ENCODE measurements at regions not wholly inside any gene's neighbourhood (a gene's known extent, or its start where the extent isn't known, plus 50 kb on each side); places are given as distances from the start of the nearest gene placed in this dataset.
"Not testable (repeated sequence)": the region's sequence is repeated elsewhere in the genome, so short reads cannot be mapped to it uniquely, and the experiment has no call there.

DNA sequence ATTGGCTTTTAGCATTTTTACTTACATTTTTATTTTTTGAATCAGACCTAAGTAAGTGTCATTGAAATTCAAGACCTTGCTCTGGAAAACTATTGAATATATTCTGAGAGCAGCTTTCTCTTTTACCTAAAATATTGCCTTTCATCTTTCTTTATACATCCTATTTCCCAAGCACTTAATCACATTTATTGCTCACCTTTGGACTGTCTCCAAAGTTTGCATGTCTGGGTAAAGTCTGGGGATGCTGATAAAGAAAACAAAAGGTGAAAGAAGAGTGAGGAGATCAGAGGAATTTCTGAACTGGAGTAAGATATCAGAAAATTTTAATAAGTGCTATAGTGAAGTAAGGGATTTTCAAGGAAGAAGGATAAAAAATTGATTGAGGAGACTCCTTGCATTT is 308.5 kb upstream of the AADAT start:
- DNase-seq = no peak

DNA sequence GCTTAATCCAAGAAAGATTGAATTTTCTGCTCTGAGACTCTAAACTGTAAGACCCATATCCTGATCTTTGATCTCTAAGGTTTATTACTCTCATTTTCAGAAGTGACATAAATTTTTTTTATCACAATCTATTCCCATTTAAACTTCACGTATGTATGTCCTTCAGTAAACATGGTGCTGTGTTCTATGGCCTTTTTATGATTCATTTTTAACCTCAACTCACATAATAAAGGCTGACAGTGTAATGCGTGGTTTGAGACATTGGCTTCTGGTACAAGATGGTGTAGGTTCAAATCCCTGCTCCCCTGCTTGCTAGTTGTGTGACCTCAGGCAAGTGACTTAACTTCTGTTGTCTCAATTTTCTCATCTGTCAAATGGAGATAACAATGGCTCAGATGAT is 306.0 kb upstream of the AADAT start:
- DNase-seq = no peak

DNA sequence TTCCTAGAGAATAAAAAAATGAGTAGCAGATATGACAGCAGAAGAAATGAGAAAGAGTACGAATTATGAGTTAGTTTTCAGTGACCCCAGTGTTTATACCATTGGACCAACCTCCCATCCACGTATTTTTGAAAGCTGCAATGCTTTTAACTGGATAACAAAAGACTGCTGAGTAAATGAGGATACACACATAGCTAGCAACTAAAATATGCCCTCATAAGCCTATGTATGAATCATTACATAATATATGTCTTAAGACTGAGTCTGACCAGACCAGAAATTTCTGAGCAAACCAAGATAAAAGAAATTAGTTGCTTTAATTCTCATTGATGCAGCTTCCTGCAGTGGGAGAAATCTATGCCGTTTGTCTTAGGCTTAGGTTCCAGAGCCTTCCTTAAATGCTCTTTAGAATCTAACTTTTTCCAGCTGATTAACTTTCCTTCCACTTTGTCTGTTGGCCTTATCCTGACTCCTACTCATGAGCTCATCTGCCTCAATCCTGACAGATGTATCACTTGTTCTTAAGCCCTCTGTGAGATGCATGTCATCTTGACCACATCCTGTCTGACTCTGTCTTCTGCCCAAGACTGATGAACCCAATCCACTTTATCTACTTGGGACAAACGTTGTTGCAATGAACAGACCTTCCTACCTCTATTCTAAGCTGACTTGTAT is 301.4 kb upstream of the AADAT start:
- DNase-seq = peak; percentile 89

DNA sequence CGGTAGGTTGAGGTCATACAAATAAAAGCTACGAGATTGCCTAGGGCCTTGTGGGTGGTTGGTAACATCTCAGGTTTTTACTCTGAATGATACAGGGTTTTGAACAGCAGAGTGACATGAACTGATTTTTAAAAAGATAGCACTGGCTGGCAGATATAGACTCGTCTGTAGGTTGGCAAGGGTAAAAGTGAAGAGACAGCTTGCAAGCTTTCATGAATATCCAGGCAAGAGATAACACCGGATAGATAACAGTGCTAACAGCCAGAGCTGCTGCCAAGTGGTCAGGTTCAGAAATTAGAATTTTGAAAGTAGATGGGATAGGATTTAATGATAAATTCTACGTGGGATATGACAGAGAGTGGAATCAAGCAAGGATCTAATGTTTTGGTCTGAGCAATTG is 299.7 kb upstream of the AADAT start:
- no peak for DNase-seq

DNA sequence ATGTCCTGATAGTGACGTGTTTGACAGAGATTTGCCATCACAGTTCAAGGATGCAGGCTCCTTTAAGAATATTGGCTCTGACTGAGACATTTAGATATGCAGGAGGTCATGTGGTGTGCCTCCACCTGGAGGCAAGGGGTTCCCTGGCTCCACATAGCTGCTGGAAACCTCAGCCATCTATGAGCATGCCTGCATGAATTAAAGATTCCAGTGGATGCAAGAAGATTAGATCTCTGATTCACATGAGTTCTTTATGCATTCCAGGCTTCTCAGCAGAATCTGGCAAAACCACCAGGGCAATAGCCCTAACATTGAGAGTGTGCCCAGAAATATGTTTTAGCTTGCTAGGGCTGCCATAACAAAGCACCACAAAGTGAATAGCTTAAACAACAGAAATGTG is 298.5 kb upstream of the AADAT start:
- DNase-seq = peak; percentile 81

DNA sequence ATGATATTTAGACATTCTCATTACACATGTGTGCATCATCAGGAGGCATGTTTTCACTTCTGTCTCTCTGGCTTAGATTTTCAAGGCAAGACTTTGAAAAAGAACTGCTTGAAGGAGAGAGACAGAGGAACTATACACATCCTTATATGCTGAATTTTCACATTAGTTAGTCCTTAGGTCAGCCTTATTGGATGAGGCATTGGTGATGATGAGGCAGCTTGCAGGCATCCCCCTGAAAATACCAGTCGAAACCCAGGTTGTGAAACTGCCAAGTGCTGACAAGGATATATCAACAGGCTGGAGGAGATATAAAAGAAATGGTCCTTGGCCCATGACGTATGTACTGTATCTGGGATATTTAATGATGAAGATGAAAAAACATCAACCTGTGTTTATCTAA is 297.2 kb upstream of the AADAT start:
- DNase-seq = peak; percentile 86

DNA sequence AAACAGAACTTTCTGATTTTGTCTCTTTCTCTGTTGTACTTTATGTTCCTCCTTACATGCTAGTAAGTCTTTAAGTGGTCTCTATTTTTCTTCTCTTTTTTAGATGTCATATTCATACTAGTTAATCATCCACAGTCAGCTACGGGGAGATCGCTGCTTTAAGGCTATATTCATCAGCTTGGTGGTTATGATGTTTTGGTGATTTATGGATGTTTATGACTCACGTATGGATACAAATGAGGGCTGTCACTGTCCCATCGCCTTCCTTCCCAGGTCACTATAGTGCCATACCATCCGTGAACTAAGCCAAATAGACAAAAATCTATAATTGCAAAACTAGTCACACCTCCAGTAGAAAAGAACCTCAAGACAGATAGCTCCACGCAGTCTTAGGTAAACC is 296.8 kb upstream of the AADAT start:
- peak; percentile 53 for DNase-seq

DNA sequence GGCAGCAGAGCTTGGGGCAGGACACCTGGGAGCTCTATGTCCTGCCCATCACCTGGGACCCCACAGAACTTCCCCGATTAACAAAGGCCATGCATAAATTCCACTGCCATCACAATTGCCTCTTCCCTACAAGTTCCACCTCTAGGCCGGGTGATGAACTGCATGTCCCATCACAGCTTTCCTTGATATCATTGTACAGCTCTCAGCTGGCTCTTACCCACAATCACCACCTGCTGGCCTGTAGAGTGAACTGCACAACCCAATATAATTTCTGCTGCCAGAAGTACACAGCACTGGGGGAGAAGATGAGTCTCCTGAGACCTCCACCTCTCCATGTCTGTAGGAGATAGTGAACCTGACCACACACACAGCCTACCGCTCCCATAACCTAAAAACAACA is 285.0 kb upstream of the AADAT start:
- no peak for DNase-seq

DNA sequence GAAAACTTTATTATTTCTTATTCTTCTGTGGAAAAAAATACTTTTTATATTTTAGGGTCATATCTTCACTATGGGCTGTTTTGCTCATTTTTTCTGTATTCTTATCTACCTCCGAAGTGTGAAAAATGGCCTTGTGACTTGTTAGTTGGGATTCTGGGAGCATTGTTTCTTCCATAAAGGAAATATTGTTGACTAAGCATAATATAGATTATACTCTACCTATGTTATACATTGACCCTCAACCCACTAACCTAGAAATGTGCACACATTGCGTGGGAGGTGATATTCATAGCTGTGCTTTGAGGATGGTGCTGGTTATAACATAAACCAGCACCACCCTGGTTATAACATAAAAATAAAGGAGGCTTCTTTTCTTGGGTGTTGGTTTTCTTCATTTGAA is 259.2 kb upstream of the AADAT start:
- no peak for DNase-seq

DNA sequence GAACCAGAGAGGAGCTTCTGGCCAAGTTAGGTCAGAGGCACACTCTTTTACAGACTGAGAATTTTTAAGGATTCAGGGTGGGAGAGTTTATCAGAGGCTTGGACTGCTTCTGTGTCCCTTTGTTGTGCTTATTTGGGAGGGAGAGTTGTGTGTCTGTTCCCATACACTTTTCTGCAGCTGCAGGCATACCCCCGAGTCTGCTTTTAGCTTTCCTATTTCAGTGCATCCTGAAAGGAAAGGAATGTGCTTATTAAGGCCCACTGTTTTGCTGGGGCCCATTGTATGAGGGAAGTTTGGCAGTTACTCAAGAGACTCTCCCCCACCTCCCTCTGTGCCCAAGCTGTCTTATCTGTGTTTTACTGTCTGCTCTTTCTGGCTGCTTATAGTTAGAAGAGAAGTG is 257.4 kb upstream of the AADAT start:
- not testable (repeated sequence) for DNase-seq

DNA sequence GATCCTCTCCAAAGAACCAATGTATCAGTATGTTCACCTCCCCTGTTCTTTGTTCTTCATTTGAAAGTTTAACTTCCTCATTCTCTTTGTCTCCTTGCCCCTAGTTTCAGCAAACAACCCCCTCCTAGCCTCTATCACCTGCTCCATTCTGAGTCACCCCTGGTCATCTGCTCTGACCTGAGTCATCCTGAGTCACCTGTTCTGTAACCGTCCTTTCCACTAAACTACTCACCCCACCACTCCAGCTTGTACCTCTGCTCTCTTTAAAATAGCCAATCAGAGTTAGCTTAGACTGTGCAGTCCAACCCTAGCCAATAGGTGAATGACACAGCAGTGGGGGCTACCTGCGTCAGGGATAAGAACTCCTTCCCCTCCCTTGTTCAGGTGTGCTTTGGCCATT is 249.8 kb upstream of the AADAT start:
- DNase-seq = no peak

DNA sequence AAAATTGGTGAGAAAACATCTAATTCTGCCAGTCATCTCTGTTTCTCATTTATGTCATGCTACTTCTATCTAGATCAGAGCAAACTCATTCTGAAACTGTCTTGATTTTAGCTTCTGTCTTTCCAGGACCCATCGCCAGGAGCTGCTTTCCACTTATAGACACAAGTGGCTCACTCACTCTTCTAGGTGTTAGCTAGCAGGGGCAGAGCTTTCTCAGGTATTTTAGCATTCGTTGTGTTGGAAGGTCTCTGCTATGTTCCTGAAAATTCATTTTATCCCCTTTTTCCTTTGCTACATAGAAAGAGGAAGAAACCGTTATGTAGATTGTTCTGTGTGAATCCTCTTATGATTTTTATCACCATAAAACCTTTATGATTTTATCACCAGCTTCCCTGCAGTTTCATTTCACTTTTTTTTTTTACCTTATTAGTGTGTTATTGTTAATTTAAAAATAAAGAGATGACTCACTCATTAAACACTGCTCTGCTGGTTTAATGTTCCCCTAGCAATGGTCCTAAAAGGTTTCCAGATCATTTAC is 246.6 kb upstream of the AADAT start:
- DNase-seq = no peak

DNA sequence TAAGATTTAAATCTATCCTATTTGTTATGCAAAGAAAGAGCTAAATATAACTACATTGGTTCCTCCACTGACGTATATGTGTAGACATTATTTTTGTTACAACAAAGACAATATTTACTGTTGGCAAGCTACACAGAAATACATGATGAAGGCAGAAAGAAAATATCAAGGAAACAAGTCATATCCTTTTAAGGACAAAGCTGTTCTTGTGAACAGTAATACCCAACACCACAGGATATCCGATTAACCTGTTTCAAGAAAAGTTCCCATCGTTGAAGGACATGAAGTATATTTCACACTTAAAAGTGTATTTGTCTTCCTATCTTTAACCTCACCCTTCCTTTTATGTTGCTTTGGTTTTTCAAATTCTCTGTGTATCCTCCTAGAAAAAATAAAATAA is 235.8 kb upstream of the AADAT start:
- DNase-seq = no peak

DNA sequence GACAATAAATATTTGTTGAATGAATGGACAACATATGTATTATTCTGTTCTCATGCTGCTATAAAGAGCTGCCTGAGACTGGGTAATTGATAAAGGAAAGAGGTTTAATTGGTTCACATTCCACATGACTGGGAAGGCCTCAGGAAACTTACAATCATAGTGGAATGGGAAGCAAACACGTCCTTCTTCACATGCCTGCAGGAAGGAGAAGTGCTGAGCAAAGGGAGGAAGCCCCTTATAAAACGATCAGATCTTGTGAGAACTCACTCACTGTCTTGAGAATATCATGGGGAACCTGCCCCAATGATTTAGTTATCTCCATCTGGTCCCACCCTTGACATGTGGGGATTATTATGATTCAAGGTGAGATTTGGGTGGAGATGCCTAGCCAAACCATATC is 233.9 kb upstream of the AADAT start:
- no peak for DNase-seq

DNA sequence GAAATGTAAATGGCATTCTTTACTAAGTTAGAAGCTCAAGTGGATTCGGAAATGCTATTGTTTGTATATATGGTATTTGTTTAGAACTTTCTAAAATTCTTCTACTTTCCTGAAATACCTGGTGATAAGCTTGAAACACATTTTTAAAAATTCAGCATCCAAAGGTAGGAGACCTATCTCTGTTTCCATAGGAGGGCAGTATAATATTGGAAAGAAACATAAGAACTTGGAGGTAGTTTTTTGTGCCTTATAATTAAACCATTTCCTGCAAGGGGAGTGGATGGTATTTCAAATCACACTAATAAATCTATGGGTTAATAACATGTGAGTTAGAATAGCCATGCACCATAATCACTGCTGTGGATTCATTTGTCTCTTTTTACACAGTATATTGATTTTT is 217.4 kb upstream of the AADAT start:
- no peak for DNase-seq

DNA sequence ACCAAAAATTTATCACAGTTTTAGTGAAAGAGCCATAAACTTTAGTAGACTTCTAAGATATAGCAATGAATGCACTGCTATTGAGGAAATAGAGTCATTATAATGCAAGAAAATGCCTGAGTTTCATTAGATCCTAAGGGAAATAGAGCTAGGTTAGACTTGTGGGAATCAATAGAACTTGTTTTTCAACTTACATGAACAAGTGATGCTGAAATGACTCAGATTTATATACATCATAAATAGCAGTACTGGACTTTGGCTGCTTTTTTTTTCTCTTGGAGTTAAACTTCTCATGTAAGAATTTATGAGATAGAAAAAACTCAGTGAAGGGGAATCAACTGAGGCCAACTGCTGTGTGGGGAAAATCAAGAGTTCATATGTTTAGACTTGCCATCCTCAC is 216.5 kb upstream of the AADAT start:
- no peak for DNase-seq

DNA sequence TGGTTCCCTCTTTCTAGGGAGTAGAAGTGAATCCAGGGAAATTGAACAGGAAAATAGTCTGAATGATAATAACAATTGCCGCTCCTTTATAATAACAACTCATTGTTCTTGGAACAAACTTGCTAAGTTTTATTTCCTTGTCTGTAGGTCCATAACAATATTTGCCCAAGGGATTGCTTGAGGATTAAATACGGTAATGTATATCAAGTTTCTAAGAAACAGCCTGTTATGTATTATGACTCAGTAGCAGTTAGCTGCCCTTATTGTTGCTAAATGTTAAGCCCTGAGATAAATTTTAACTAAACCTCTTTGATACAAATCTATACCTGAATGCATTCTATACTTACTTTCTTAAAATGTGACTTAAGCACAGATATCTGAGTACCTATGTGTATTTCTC is 215.9 kb upstream of the AADAT start:
- DNase-seq = no peak

DNA sequence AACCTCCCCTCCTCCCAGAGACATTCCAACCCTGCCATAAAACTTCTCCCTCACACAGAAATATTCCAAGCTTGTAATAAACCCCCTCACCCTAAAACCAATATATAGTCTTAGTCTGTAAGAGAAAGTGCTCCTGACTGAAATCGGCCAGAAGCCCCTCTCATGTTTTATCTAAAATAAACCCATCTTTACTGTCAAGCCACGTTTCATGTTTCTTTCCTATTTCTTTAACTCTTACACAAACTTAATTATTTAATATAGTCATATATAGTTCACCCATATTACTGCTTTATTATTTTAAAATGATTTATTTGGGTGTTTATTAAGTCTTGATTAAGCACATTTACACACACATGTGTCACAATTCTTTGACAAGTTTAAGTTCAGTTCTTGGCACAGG is 191.3 kb upstream of the AADAT start:
- DNase-seq = no peak

DNA sequence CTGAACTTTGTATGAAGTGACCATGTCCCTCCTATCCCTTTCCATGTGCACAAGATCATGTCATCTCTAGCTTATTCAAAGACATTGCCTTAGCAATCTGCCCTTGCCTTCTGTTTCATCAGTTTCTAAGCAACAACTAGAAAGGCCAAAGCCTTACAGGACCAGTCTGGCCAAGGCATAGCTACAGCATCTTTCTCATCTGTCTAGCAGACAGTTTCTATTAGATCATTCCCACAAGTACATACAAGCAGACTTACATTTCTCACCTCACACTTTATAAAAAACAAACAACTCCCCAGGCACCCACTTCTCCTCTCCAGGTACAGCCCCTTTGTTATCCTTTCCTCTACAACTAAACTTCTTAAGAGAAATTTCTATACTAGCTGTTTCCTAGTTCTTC is 188.7 kb upstream of the AADAT start:
- no peak for DNase-seq

DNA sequence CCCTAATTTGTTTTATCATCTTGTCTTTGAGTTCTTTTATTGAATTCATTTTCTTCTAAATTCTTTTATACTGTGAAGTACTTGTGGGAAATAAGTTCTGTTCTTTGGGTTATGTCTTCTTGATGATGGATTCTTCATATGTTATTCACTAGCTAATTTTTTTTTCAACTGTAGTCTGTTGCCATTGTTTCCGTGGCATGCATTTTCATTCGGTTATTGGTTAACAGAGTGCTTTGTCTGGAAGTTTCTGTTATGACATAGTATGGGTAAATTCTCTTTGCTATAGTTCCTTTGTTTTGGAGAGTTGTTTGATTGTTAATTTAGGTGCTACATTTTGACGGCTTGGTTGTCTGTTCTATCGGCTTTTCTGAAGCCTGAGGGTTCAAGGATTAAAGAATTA is 184.9 kb upstream of the AADAT start:
- DNase-seq = no peak

DNA sequence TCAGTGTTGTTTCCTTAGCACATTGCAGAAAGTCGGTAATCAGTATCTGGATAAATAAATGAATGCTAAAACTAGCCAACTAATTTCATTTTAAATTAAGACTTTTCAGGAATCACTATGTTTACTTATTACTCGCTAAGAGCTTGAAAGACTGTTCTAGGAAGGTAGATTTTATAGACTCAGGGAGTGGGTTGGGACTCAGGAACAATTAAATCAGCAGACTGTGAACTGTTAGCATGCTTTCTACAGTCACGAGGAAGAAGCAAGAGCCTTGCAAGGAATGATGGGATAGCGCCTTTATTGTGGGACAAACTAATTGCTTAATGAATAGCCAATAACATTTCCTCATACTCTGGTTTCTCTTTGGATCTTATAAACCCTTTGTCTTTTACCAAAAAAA is 183.2 kb upstream of the AADAT start:
- DNase-seq = no peak

DNA sequence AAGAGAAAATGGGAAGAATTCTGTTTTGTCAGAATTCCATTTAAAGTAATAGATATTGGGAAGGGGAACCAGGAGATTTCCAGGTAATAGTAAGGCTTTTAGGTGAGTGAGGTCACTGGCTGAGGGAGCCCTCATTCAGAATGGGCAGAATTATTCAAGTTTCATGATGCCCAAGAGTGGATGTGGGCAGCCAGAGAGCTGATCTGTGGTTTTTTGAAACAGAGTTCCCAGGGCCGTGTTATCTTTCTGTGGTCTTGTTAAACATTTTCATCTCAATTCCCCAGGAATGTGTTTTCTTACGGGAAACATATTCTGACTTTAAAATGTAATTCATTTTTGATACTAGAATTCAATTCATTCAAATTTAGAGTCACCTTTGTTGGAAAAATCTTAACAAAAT is 182.0 kb upstream of the AADAT start:
- no peak for DNase-seq

DNA sequence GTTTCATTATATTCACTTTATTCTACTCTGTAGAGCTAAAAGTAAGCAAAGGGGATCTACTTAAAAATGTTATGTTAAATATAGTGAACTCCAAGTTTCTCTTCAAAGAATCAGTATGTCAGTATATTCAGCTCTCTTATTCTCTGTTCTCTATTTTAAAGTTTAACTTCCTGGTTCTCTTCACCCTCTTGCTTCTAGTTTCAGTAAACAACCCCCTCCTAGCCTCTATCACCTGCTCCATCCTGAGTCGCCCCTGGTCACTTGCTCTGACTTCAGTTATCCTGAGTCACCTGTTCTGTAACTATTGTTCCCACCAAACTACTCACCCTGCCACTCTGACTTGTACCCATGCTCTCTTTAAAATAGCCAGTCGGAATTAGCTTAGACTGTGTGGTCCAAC is 180.9 kb upstream of the AADAT start:
- no peak for DNase-seq

DNA sequence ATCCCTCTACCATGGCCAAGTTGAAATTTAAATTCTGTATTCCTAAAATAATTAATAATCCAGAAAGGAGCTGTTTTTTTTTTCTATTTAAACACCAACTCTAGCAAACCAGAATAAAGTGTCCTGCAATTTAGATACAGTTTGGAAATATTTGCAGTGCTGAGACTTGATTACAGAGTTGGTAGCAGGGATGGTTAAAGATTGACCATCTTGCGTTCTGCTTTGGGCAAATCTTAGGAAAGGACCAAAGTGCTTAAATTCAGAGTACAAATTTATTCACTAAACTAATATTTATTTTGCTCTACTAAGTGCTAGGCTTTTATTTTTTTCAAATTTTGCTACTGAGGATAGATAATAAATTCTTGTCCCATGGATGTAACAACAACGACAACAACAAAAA is 180.2 kb upstream of the AADAT start:
- DNase-seq = no peak

DNA sequence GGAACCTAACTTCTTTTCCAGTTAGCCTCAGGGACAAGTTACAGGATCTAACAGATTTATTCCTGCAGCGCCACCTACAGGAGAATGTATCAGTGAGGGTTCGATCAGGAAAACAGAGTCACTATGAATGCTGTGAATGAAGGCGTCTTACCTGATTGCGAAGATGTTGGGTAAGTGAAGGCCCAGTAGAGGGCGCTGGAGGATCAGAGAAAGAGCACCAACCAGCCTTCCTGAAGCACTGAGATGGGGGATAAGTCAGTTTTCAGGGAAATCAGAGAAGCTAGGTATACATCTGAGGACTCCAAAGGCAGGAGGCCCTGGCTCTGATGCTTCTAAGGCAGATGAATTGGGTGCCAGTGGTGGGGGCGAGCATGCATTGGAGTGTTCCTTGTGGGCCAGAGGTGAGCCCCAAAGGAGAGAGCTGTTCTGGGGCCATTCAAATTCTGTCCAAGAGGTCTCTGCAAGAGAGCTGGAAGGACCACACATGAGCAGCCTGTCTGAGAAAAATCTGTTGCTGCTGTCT is 169.9 kb upstream of the AADAT start:
- peak; percentile 93 for DNase-seq
